Body of pancreas (tissue), 4 donors: ENCODE measurements at regions not wholly inside any gene's neighbourhood (a gene's known extent, or its start where the extent isn't known, plus 50 kb on each side); places are given as distances from the start of the nearest gene placed in this dataset.

Experiments
- ATAC-seq: fragments of 150-250 bp; one replicate; pipeline ENCODE4 v1.9.1; 2016
- DNase-seq, 4 donors: peaks; one replicate each; pipeline ENCODE4 v3.0.0-alpha.2; 2019
- H3K27ac ChIP-seq, 4 donors: fragments of 200-600 bp; sonication (generic); 1 replicate in 3 of 4; 2 replicates in 1 of 4; pipeline versions ENCODE4 v1.5.1 to v1.6.1; 2016 to 2019; ENCODE audit warnings: mild to moderate bottlenecking in 1 of 4, mixed read lengths in 1 of 4, moderate library complexity in 1 of 4
- H3K27me3 ChIP-seq, 2 donors: fragments of 200-600 bp; sonication (generic); one replicate each; pipeline ENCODE4 v1.6.0; 2016; ENCODE audit warnings: mild to moderate bottlenecking in 1 of 2
- H3K36me3 ChIP-seq, 2 donors: fragments of 200-600 bp; sonication (generic); replicated peaks in 1 of 2; 2 replicates each; pipeline ENCODE4 v1.5.1; 2016; ENCODE audit warnings: low read depth in 2 of 2; ENCODE audit not compliant: insufficient read depth in 1 of 2
- H3K4me1 ChIP-seq: fragments of 200-600 bp; sonication (generic); one replicate; pipeline ENCODE4 v1.6.0; 2016
- H3K4me3 ChIP-seq, 2 donors: fragments of 200-600 bp; sonication (generic); 1 replicate in 1 of 2; 2 replicates in 1 of 2; pipeline ENCODE4 v1.5.1; 2016 to 2019
- H3K9me3 ChIP-seq, 3 donors: fragments of 200-600 bp; sonication (generic); 1 replicate in 2 of 3; 2 replicates in 1 of 3; pipeline ENCODE4 v1.5.1; 2016
- POLR2A ChIP-seq, 3 donors: fragments of 450-650 bp; IDR thresholded peaks; one replicate each; pipeline ENCODE4 v1.6.1; 2016; ENCODE audit warnings: antibody characterized with exemption in 3 of 3, mild to moderate bottlenecking in 2 of 3
- WGBS, 2 donors: methylation state at CpG; one replicate each; pipeline ENCODE4 v1.1.5; 2017; 5-methylcytosine and 5-hydroxymethylcytosine counted together
- intact Hi-C: fragments of 100-400 bp; cut with DNase I; formaldehyde crosslinking; loops from one replicate; pipeline ENCODE4 v1.15.1; 2023
- TF ChIP-seq, protein P1 (sequence below), 7 experiments: fragments of 450-650 bp in 4 of 7; fragments of 200-600 bp in 3 of 7; sonication (generic) in 3 of 7; IDR thresholded peaks; one replicate each; pipeline ENCODE4 v1.5.1; 2016 to 2019; ENCODE audit warnings: antibody characterized with exemption in 7 of 7

DNA sequence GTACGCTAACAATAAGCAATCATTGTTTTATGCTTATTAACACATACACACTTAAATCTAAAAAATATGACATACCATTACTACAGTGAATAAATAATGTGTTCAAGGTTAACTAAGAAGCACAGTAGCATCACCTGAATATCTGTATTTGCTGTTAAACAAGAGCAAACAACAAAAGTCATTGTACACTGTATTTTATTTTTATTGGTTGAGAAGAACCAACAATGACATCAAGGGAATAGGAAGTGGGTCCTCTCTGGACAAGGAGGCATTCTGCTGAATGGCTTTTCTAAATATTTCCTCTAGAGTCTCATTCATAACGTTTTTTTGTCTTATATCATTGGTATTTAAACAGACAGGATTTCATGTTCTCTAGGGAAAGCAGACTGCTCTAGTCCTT is 460.4 kb downstream of the CDH9 start:
- no peak overlapping the region for H3K27ac ChIP-seq
- no peaks in the 10 kb centered on the region for H3K4me1 ChIP-seq
- intact Hi-C loops = no loop called here
- H3K4me3 ChIP-seq = no peak overlapping the region
- TF ChIP-seq, protein P1, sequence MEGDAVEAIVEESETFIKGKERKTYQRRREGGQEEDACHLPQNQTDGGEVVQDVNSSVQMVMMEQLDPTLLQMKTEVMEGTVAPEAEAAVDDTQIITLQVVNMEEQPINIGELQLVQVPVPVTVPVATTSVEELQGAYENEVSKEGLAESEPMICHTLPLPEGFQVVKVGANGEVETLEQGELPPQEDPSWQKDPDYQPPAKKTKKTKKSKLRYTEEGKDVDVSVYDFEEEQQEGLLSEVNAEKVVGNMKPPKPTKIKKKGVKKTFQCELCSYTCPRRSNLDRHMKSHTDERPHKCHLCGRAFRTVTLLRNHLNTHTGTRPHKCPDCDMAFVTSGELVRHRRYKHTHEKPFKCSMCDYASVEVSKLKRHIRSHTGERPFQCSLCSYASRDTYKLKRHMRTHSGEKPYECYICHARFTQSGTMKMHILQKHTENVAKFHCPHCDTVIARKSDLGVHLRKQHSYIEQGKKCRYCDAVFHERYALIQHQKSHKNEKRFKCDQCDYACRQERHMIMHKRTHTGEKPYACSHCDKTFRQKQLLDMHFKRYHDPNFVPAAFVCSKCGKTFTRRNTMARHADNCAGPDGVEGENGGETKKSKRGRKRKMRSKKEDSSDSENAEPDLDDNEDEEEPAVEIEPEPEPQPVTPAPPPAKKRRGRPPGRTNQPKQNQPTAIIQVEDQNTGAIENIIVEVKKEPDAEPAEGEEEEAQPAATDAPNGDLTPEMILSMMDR (IDR thresholded peaks at IDR 0.05) = no peak
- TF ChIP-seq POLR2A (IDR thresholded peaks at IDR 0.05) = no peak
- no peaks in the 10 kb centered on the region for H3K27me3 ChIP-seq
- 36 to 49% methylated on average over 2 of the region's 2 CpGs for WGBS, 2 donors
- no peaks in the 10 kb centered on the region for H3K36me3 ChIP-seq
- DNase-seq (no peak), ATAC-seq (no peak)
- no peaks in the 10 kb centered on the region for H3K9me3 ChIP-seq

- TF ChIP-seq, protein P1 (IDR thresholded peaks at IDR 0.05) = no peak
- TF ChIP-seq POLR2A (IDR thresholded peaks at IDR 0.05) = no peak
- DNase-seq (no peak), ATAC-seq (no peak)
- 30 to 37% methylated on average over 1 of the region's 1 CpG for WGBS, 2 donors
- Histone ChIP-seq H3K36me3 (no peaks in the 10 kb centered on the region), H3K9me3 (no peaks in the 10 kb centered on the region), H3K27me3 (no peaks in the 10 kb centered on the region), H3K4me3 (no peak overlapping the region), H3K4me1 (no peaks in the 10 kb centered on the region), H3K27ac (no peak overlapping the region)
- intact Hi-C loops = no loop called here
These were observed 465.9 kb downstream of the CDH9 start for GRCh38 chr5:26572480-26572879.

GRCh38 chr5:26569929-26570258 is 468.5 kb downstream of the CDH9 start:
- Histone ChIP-seq H3K27me3 (no peaks in the 10 kb centered on the region), H3K4me3 (no peak overlapping the region), H3K27ac (no peak overlapping the region), H3K9me3 (no peaks in the 10 kb centered on the region), H3K36me3 (no peaks in the 10 kb centered on the region), H3K4me1 (no peaks in the 10 kb centered on the region)
- DNase-seq = no peak
- intact Hi-C loops = no loop called here
- 82 to 88% methylated on average over 4 to 14 of the region's 14 CpGs for WGBS, 2 donors
- no peak for ATAC-seq
- TF ChIP-seq, protein P1 (IDR thresholded peaks at IDR 0.05) = no peak
- TF ChIP-seq POLR2A (IDR thresholded peaks at IDR 0.05) = no peak

DNA sequence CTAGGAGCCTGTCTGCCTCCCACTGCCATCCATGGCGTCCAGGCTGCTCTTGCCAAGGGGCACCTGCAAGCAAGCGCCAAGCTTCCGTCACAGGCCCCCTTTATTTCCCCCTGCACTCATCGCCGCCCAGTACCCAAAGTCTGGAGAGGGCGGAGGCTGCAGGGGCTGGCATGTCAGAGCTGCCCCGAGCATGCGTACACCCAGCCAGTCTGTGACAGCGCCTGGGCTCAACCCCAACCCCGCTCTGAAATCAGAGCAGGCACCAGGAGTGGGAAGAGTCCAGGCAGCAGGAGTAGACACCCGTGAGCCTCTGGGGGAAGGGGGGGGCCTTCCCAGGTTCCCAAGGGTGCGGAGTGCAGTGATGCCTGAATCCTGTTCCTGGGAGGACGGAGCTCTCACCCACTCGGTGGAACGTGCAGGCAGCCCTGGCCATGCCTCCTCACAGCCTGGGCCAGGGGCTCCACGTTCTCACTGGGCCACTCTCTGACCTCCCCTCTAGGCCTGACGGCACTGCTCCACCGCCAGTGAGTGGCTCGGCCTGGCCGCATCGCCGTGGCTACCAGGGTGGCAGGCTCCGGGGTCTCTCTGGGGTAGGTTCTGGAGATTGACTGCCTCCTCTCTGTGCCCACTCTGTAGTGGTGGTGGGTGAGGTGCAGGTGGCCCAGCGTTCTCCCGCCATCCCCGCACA is 469.0 kb downstream of the CDH9 start:
- Histone ChIP-seq H3K4me3 (no peak overlapping the region), H3K27ac (no peak overlapping the region), H3K9me3 (no peaks in the 10 kb centered on the region), H3K36me3 (no peaks in the 10 kb centered on the region), H3K4me1 (no peaks in the 10 kb centered on the region), H3K27me3 (no peaks in the 10 kb centered on the region)
- no peak for DNase-seq
- no peak for TF ChIP-seq POLR2A (IDR thresholded peaks at IDR 0.05)
- TF ChIP-seq, protein P1 (IDR thresholded peaks at IDR 0.05) = no peak
- ATAC-seq = no peak
- 67 to 69% methylated on average over 11 to 26 of the region's 26 CpGs for WGBS, 2 donors
- intact Hi-C loops = no loop called here

GRCh38 chr5:26568316-26568715 is 470.1 kb downstream of the CDH9 start:
- DNase-seq = no peak
- intact Hi-C loops = no loop called here
- Histone ChIP-seq H3K27me3 (no peaks in the 10 kb centered on the region), H3K27ac (no peak overlapping the region), H3K4me1 (no peaks in the 10 kb centered on the region), H3K4me3 (no peak overlapping the region), H3K36me3 (no peaks in the 10 kb centered on the region), H3K9me3 (no peaks in the 10 kb centered on the region)
- ATAC-seq = no peak
- TF ChIP-seq, protein P1 (IDR thresholded peaks at IDR 0.05) = no peak
- 66 to 75% methylated on average over 4 to 9 of the region's 9 CpGs for WGBS, 2 donors
